ENCODE measurements at regions not wholly inside any gene's neighbourhood (a gene's known extent, or its start where the extent isn't known, plus 50 kb on each side); places are given as distances from the start of the nearest gene placed in this dataset.

GRCh38 chr2:18797133-18797845, 207.9 kb upstream of the NT5C1B start:
- TF ChIP-seq CTCF (IDR thresholded peaks at IDR 0.05) (no peak), POLR2A (IDR thresholded peaks at IDR 0.05) (no peak), EP300 (IDR thresholded peaks at IDR 0.05) (no peak)
